Renal cortical epithelial cell (primary cell): ENCODE measurements at regions not wholly inside any gene's neighbourhood (a gene's known extent, or its start where the extent isn't known, plus 50 kb on each side); places are given as distances from the start of the nearest gene placed in this dataset.

Experiments used
- DNase-seq: peaks from one replicate; pipeline ENCODE4 v3.0.0-alpha.2; 2011; ENCODE audit warnings: low read depth

GRCh38 chr4:160217352-160217751 lies 1114.5 kb downstream of the RAPGEF2 start:
- no peak for DNase-seq

- DNase-seq = no peak
Observed at GRCh38 chr4:160224049-160224448, 1121.2 kb downstream of the RAPGEF2 start.

GRCh38 chr4:160233141-160233540 lies 1130.3 kb downstream of the RAPGEF2 start:
- peak; percentile 6 for DNase-seq

- DNase-seq = no peak
Observed at GRCh38 chr4:160235285-160235684, 1132.4 kb downstream of the RAPGEF2 start.

- no peak for DNase-seq
Observed at GRCh38 chr4:160235771-160236170, 1132.9 kb downstream of the RAPGEF2 start.

- no peak for DNase-seq
Observed at GRCh38 chr4:160238790-160239189, 1135.9 kb downstream of the RAPGEF2 start.

GRCh38 chr4:160247091-160247656 lies 1144.3 kb downstream of the RAPGEF2 start:
- DNase-seq = no peak

- no peak for DNase-seq
Observed at GRCh38 chr4:160251522-160252170, 1148.8 kb downstream of the RAPGEF2 start.

GRCh38 chr4:160257318-160257717 lies 1154.4 kb downstream of the RAPGEF2 start:
- no peak for DNase-seq

- DNase-seq = peak; percentile 2
Observed at GRCh38 chr4:160265014-160265413, 1162.1 kb downstream of the RAPGEF2 start.

GRCh38 chr4:160265836-160266235 lies 1163.0 kb downstream of the RAPGEF2 start:
- no peak for DNase-seq

- no peak for DNase-seq
Observed at GRCh38 chr4:160276785-160277325, 1174.0 kb downstream of the RAPGEF2 start.

- DNase-seq = no peak
Observed at GRCh38 chr4:160283081-160283480, 1180.2 kb downstream of the RAPGEF2 start.

GRCh38 chr4:160284516-160284915 lies 1181.6 kb downstream of the RAPGEF2 start:
- DNase-seq = no peak

- DNase-seq = no peak
Observed at GRCh38 chr4:160286051-160286450, 1183.2 kb downstream of the RAPGEF2 start.

GRCh38 chr4:160296476-160296875 lies 1193.6 kb downstream of the RAPGEF2 start:
- DNase-seq = no peak

- DNase-seq = no peak
Observed at GRCh38 chr4:160299177-160299576, 1196.3 kb downstream of the RAPGEF2 start.

GRCh38 chr4:160299608-160300007 lies 1196.7 kb downstream of the RAPGEF2 start:
- peak; percentile 1 for DNase-seq

- no peak for DNase-seq
Observed at GRCh38 chr4:160316036-160316435, 1213.2 kb downstream of the RAPGEF2 start.

- no peak for DNase-seq
Observed at GRCh38 chr4:160318567-160319220, 1215.8 kb downstream of the RAPGEF2 start.

- peak; percentile 68 for DNase-seq
Observed at GRCh38 chr4:160319221-160319867, 1216.5 kb downstream of the RAPGEF2 start.

GRCh38 chr4:160319868-160320260 lies 1217.0 kb downstream of the RAPGEF2 start:
- DNase-seq = peak; percentile 7

- no peak for DNase-seq
Observed at GRCh38 chr4:160326110-160326509, 1223.2 kb downstream of the RAPGEF2 start.
